Right atrium auricular region (tissue), 2 donors: ENCODE measurements at regions not wholly inside any gene's neighbourhood (a gene's known extent, or its start where the extent isn't known, plus 50 kb on each side); places are given as distances from the start of the nearest gene placed in this dataset.
"Not testable (repeated sequence)": the region's sequence is repeated elsewhere in the genome, so short reads cannot be mapped to it uniquely, and the experiment has no call there.

ENCODE experiments used
- DNase-seq: peaks from one replicate; pipeline ENCODE4 v3.0.0-alpha.2; 2019; ENCODE audit warnings: low spot score
- H3K27ac ChIP-seq, 2 donors: fragments of 200-600 bp; sonication (generic); 1 replicate in 1 of 2; 2 replicates in 1 of 2; pipeline ENCODE4 v1.5.1; 2016 to 2019
- H3K27me3 ChIP-seq, 2 donors: fragments of 200-600 bp; sonication (generic); one replicate each; pipeline versions ENCODE4 v1.5.1 to v1.6.0; 2017 to 2019
- H3K36me3 ChIP-seq: fragments of 200-600 bp; sonication (generic); one replicate; pipeline ENCODE4 v1.5.1; 2016
- H3K4me1 ChIP-seq, 2 donors: fragments of 200-600 bp; sonication (generic); one replicate each; pipeline versions ENCODE4 v1.5.1 to v1.6.0; 2017 to 2019
- H3K4me3 ChIP-seq, 2 donors: fragments of 200-600 bp; sonication (generic); 1 replicate in 1 of 2; 2 replicates in 1 of 2; pipeline ENCODE4 v1.5.1; 2017 to 2019; ENCODE audit warnings: mild to moderate bottlenecking in 1 of 2, moderate library complexity in 1 of 2
- H3K9me3 ChIP-seq, 2 donors: fragments of 200-600 bp; sonication (generic); one replicate each; pipeline ENCODE4 v1.5.1; 2019
- CTCF ChIP-seq, 2 donors: fragments of 200-600 bp; sonication (generic); IDR thresholded peaks; one replicate each; pipeline ENCODE4 v1.5.1; 2019; ENCODE audit warnings: antibody characterized with exemption in 2 of 2

GRCh38 chr14:106277503-106277902 lies 751.1 kb downstream of the TMEM121 start:
- TF ChIP-seq CTCF (IDR thresholded peaks at IDR 0.05) = peak in 1 of 2 donors; percentile 34
- no peaks in the 10 kb centered on the region for H3K4me1 ChIP-seq
- no peak for DNase-seq
- no peaks in the 10 kb centered on the region for H3K27me3 ChIP-seq
- no peaks in the 10 kb centered on the region for H3K36me3 ChIP-seq
- no peak overlapping the region for H3K4me3 ChIP-seq
- H3K27ac ChIP-seq = no peak overlapping the region
- no peaks in the 10 kb centered on the region for H3K9me3 ChIP-seq

- H3K4me1 ChIP-seq = no peaks in the 10 kb centered on the region
- no peak for TF ChIP-seq CTCF (IDR thresholded peaks at IDR 0.05)
- H3K27ac ChIP-seq = no peak overlapping the region
- H3K9me3 ChIP-seq = no peaks in the 10 kb centered on the region
- H3K27me3 ChIP-seq = no peaks in the 10 kb centered on the region
- no peaks in the 10 kb centered on the region for H3K36me3 ChIP-seq
- no peak overlapping the region for H3K4me3 ChIP-seq
- no peak for DNase-seq
Measured at GRCh38 chr14:106280876-106281275, 754.5 kb downstream of the TMEM121 start.

- Histone ChIP-seq H3K27me3 (no peaks in the 10 kb centered on the region), H3K27ac (no peak overlapping the region), H3K4me3 (no peak overlapping the region), H3K9me3 (no peaks in the 10 kb centered on the region), H3K4me1 (no peaks in the 10 kb centered on the region), H3K36me3 (no peaks in the 10 kb centered on the region)
- no peak for DNase-seq
- TF ChIP-seq CTCF (IDR thresholded peaks at IDR 0.05) = no peak
Measured at GRCh38 chr14:106286697-106287290, 760.4 kb downstream of the TMEM121 start.

DNA sequence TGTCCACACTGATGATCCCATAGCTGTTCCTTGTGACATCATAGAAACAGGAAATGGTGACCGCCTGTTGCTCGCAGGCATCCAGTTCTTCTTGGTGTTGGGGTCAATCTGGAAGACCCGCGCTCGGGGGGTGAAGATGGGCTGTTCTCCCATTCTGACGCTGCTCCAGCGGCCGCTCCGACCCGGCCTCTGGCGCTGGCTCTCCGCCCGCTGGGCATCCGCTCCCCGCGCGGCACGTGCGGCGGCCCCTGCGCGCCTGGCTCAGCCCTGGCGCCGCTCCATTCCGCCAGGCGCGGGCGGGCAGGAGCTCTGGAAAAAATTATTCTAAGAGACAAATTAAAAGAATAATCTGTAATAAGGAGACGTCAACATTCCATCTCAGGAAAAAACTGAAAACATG lies 761.1 kb downstream of the TMEM121 start:
- no peak for DNase-seq
- H3K36me3 ChIP-seq = no peaks in the 10 kb centered on the region
- H3K9me3 ChIP-seq = peaks cover 0 to 3% of the 10 kb centered on the region in 2 donors
- no peak overlapping the region for H3K4me3 ChIP-seq
- H3K4me1 ChIP-seq = no peaks in the 10 kb centered on the region
- no peaks in the 10 kb centered on the region for H3K27me3 ChIP-seq
- no peak for TF ChIP-seq CTCF (IDR thresholded peaks at IDR 0.05)
- no peak overlapping the region for H3K27ac ChIP-seq

GRCh38 chr14:106291626-106292025 lies 765.2 kb downstream of the TMEM121 start:
- no peaks in the 10 kb centered on the region for H3K27me3 ChIP-seq
- no peak for TF ChIP-seq CTCF (IDR thresholded peaks at IDR 0.05)
- H3K27ac ChIP-seq = no peak overlapping the region
- H3K4me3 ChIP-seq = no peak overlapping the region
- no peaks in the 10 kb centered on the region for H3K4me1 ChIP-seq
- H3K36me3 ChIP-seq = no peaks in the 10 kb centered on the region
- no peak for DNase-seq
- H3K9me3 ChIP-seq = peaks cover 0 to 5% of the 10 kb centered on the region in 2 donors

DNA sequence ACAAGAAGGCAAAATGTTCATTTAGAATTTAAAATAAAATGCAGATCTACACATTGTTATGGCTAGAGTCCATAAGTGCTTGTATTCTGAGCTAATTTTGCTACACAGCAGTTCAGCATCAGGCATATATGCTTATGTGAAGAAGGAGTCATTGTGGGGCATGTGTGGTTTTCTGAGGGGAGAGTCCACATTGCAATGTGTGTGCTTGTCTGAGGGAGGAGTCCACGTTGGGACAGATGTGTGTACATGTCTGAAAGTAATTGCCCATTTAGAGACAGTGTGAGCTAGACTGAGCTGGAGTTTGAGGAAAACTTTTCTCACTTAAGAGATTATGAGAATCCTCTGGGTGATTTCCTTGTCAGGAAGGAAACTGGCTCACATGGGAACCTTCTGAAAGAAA lies 767.9 kb downstream of the TMEM121 start:
- no peak overlapping the region for H3K4me3 ChIP-seq
- H3K9me3 ChIP-seq = peaks cover 0 to 17% of the 10 kb centered on the region in 2 donors
- no peaks in the 10 kb centered on the region for H3K4me1 ChIP-seq
- no peak for DNase-seq
- no peaks in the 10 kb centered on the region for H3K27me3 ChIP-seq
- TF ChIP-seq CTCF (IDR thresholded peaks at IDR 0.05) = no peak
- no peak overlapping the region for H3K27ac ChIP-seq
- H3K36me3 ChIP-seq = no peaks in the 10 kb centered on the region

- H3K4me3 ChIP-seq, H3K27me3 ChIP-seq, DNase-seq: not testable (repeated sequence)
Measured at GRCh38 chr14:106300951-106301510, 774.6 kb downstream of the TMEM121 start.

DNA sequence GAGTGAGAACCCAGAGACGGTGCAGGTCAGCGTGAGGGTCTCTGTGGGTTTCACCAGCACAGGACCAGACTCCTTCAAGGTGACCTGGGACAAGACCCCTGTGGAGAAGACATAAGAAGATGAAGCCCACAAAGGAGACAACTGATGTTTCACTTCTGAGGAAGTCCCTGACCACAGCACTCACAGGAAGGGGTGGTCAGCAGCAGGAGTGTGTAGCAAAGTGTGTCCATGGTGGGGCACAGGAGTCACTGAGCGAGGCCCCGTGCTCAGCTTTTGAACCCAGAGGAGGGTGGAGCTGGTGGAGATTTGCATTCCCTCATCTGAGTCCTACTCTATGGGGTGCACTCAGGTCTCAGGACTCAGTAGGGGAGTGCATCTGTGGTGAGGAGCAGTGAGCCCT lies 775.2 kb downstream of the TMEM121 start:
- DNase-seq, H3K4me1 ChIP-seq, H3K27ac ChIP-seq, H3K27me3 ChIP-seq, H3K4me3 ChIP-seq, H3K36me3 ChIP-seq: not testable (repeated sequence)
- H3K9me3 ChIP-seq = peaks cover 0 to 12% of the 10 kb centered on the region in 2 donors

More at GRCh38 chr14:106300951-106301510, 774.6 kb downstream of the TMEM121 start:
- not testable (repeated sequence) for H3K27ac ChIP-seq, H3K36me3 ChIP-seq, H3K4me1 ChIP-seq
- peaks cover 0 to 12% of the 10 kb centered on the region in 2 donors for H3K9me3 ChIP-seq
